GM23338 (cell line): ENCODE measurements at regions not wholly inside any gene's neighbourhood (a gene's known extent, or its start where the extent isn't known, plus 50 kb on each side); places are given as distances from the start of the nearest gene placed in this dataset.

Experiments used
- ATAC-seq: fragments of 200-7000 bp; cut with Tn5 transposase; 3 replicates; pipeline ENCODE4 v1.9.1; 2020
- DNase-seq: peaks from one replicate; pipeline ENCODE4 v3.0.0-alpha.2; 2015; ENCODE audit warnings: low spot score
- H2AFZ ChIP-seq: fragments of 200-600 bp; sonication (generic); 2 replicates; pipeline ENCODE4 v1.8.0; 2016; ENCODE audit warnings: antibody characterized with exemption, mild to moderate bottlenecking, moderate library complexity
- H3F3A ChIP-seq: fragments of 200-600 bp; sonication (generic); replicated peaks from 2 replicates; pipeline ENCODE4 v1.8.0; 2017; ENCODE audit warnings: antibody characterized with exemption, mixed run types, low read depth
- H3K27ac ChIP-seq: fragments of 200-600 bp; sonication (generic); 2 replicates; pipeline ENCODE4 v1.6.1; 2016; ENCODE audit warnings: low read depth
- H3K27me3 ChIP-seq: fragments of 200-600 bp; sonication (generic); 2 replicates; pipeline ENCODE4 v1.8.0; 2016; ENCODE audit warnings: mild to moderate bottlenecking, mixed run types, moderate library complexity; ENCODE audit not compliant: insufficient read depth
- H3K36me3 ChIP-seq: fragments of 200-600 bp; sonication (generic); 2 replicates; pipeline ENCODE4 v1.8.0; 2016; ENCODE audit warnings: mild to moderate bottlenecking; ENCODE audit not compliant: insufficient read depth
- H3K4me1 ChIP-seq: fragments of 200-600 bp; sonication (generic); 2 replicates; pipeline ENCODE4 v1.8.0; 2016; ENCODE audit warnings: mild to moderate bottlenecking, moderate library complexity; ENCODE audit not compliant: insufficient read depth
- H3K4me2 ChIP-seq: fragments of 200-600 bp; sonication (generic); 2 replicates; pipeline ENCODE4 v1.7.1; 2017; ENCODE audit warnings: mixed run types
- H3K4me3 ChIP-seq: fragments of 200-600 bp; sonication (generic); 2 replicates; pipeline ENCODE4 v1.6.1; 2016; ENCODE audit warnings: mixed run types
- H3K79me2 ChIP-seq: fragments of 200-600 bp; sonication (generic); replicated peaks from 2 replicates; pipeline ENCODE4 v1.8.0; 2017; ENCODE audit warnings: mild to moderate bottlenecking; ENCODE audit not compliant: insufficient read depth
- H3K9me2 ChIP-seq: fragments of 200-600 bp; sonication (generic); 2 replicates; pipeline ENCODE4 v1.8.0; 2017; ENCODE audit not compliant: insufficient read depth
- H4K20me1 ChIP-seq: fragments of 200-600 bp; sonication (generic); replicated peaks from 2 replicates; pipeline ENCODE4 v1.8.0; 2017; ENCODE audit warnings: mild to moderate bottlenecking; ENCODE audit not compliant: insufficient read depth
- H3K27ac Mint-ChIP-seq: 2 replicates; pipeline ENCODE4 v1.8.0; 2020; ENCODE audit warnings: inconsistent platforms, mild to moderate bottlenecking, moderate library complexity, mixed read lengths
- H3K27me3 Mint-ChIP-seq: 3 replicates; pipeline ENCODE4 v1.8.0; 2022; ENCODE audit warnings: low read depth, mild to moderate bottlenecking, moderate library complexity, mixed read lengths, inconsistent platforms; ENCODE audit not compliant: insufficient read depth, poor library complexity
- H3K36me3 Mint-ChIP-seq: 3 replicates; pipeline ENCODE4 v1.8.0; 2021; ENCODE audit warnings: low read depth, mild to moderate bottlenecking, inconsistent platforms, moderate library complexity, mixed read lengths
- H3K4me1 Mint-ChIP-seq: 3 replicates; pipeline ENCODE4 v1.8.0; 2020; ENCODE audit warnings: mild to moderate bottlenecking, inconsistent platforms, mixed read lengths
- H3K4me3 Mint-ChIP-seq: 3 replicates; pipeline ENCODE4 v1.8.0; 2021; ENCODE audit warnings: moderate library complexity, mild to moderate bottlenecking, inconsistent platforms, mixed read lengths
- H3K9me3 Mint-ChIP-seq: 3 replicates; pipeline ENCODE4 v1.8.0; 2020; ENCODE audit warnings: moderate library complexity, mild to moderate bottlenecking, inconsistent platforms, mixed read lengths
- CREB1 ChIP-seq: fragments of 250-450 bp; sonication (Bioruptor Pico); IDR thresholded peaks from 2 replicates; pipeline ENCODE4 v1.5.0; 2020; ENCODE audit warnings: low read depth, mild to moderate bottlenecking, moderate library complexity
- EZH2 ChIP-seq: fragments of 200-600 bp; sonication (generic); IDR thresholded peaks from one replicate; pipeline ENCODE4 v1.8.0; 2017; ENCODE audit warnings: antibody characterized with exemption, mild to moderate bottlenecking, low read depth; ENCODE audit not compliant: unreplicated experiment
- TF ChIP-seq, protein P1 (sequence below): IDR thresholded peaks from one replicate; pipeline ENCODE4 v1.6.1; 2018; ENCODE audit warnings: antibody characterized with exemption; ENCODE audit not compliant: unreplicated experiment
- TF ChIP-seq, protein P2 (sequence below): fragments of 250-450 bp; sonication (Bioruptor Pico); IDR thresholded peaks from 2 replicates; pipeline ENCODE4 v1.5.0; 2020; ENCODE audit warnings: mild to moderate bottlenecking, moderate library complexity

- no peak overlapping the region for H2AFZ ChIP-seq
- Mint-ChIP-seq H3K4me3 (no peak overlapping the region), H3K36me3 (no peaks in the 10 kb centered on the region), H3K27ac (no peak overlapping the region), H3K4me1 (peaks cover 4% of the 10 kb centered on the region), H3K27me3 (peaks cover 17% of the 10 kb centered on the region), H3K9me3 (peaks cover 7% of the 10 kb centered on the region; the same call in 2 of the 3 replicates)
- H3K4me3 ChIP-seq = no peak overlapping the region
- no peaks in the 10 kb centered on the region for H4K20me1 ChIP-seq
- H3K4me2 ChIP-seq = no peak overlapping the region
- no peaks in the 10 kb centered on the region for H3K79me2 ChIP-seq
- H3K27ac ChIP-seq = no peak overlapping the region
- ATAC-seq (no peak), DNase-seq (no peak)
- no peaks in the 10 kb centered on the region for H3K36me3 ChIP-seq
- no peaks in the 10 kb centered on the region for H3K9me2 ChIP-seq
- TF ChIP-seq, protein P1, sequence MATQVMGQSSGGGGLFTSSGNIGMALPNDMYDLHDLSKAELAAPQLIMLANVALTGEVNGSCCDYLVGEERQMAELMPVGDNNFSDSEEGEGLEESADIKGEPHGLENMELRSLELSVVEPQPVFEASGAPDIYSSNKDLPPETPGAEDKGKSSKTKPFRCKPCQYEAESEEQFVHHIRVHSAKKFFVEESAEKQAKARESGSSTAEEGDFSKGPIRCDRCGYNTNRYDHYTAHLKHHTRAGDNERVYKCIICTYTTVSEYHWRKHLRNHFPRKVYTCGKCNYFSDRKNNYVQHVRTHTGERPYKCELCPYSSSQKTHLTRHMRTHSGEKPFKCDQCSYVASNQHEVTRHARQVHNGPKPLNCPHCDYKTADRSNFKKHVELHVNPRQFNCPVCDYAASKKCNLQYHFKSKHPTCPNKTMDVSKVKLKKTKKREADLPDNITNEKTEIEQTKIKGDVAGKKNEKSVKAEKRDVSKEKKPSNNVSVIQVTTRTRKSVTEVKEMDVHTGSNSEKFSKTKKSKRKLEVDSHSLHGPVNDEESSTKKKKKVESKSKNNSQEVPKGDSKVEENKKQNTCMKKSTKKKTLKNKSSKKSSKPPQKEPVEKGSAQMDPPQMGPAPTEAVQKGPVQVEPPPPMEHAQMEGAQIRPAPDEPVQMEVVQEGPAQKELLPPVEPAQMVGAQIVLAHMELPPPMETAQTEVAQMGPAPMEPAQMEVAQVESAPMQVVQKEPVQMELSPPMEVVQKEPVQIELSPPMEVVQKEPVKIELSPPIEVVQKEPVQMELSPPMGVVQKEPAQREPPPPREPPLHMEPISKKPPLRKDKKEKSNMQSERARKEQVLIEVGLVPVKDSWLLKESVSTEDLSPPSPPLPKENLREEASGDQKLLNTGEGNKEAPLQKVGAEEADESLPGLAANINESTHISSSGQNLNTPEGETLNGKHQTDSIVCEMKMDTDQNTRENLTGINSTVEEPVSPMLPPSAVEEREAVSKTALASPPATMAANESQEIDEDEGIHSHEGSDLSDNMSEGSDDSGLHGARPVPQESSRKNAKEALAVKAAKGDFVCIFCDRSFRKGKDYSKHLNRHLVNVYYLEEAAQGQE = no peak
- TF ChIP-seq, protein P2, sequence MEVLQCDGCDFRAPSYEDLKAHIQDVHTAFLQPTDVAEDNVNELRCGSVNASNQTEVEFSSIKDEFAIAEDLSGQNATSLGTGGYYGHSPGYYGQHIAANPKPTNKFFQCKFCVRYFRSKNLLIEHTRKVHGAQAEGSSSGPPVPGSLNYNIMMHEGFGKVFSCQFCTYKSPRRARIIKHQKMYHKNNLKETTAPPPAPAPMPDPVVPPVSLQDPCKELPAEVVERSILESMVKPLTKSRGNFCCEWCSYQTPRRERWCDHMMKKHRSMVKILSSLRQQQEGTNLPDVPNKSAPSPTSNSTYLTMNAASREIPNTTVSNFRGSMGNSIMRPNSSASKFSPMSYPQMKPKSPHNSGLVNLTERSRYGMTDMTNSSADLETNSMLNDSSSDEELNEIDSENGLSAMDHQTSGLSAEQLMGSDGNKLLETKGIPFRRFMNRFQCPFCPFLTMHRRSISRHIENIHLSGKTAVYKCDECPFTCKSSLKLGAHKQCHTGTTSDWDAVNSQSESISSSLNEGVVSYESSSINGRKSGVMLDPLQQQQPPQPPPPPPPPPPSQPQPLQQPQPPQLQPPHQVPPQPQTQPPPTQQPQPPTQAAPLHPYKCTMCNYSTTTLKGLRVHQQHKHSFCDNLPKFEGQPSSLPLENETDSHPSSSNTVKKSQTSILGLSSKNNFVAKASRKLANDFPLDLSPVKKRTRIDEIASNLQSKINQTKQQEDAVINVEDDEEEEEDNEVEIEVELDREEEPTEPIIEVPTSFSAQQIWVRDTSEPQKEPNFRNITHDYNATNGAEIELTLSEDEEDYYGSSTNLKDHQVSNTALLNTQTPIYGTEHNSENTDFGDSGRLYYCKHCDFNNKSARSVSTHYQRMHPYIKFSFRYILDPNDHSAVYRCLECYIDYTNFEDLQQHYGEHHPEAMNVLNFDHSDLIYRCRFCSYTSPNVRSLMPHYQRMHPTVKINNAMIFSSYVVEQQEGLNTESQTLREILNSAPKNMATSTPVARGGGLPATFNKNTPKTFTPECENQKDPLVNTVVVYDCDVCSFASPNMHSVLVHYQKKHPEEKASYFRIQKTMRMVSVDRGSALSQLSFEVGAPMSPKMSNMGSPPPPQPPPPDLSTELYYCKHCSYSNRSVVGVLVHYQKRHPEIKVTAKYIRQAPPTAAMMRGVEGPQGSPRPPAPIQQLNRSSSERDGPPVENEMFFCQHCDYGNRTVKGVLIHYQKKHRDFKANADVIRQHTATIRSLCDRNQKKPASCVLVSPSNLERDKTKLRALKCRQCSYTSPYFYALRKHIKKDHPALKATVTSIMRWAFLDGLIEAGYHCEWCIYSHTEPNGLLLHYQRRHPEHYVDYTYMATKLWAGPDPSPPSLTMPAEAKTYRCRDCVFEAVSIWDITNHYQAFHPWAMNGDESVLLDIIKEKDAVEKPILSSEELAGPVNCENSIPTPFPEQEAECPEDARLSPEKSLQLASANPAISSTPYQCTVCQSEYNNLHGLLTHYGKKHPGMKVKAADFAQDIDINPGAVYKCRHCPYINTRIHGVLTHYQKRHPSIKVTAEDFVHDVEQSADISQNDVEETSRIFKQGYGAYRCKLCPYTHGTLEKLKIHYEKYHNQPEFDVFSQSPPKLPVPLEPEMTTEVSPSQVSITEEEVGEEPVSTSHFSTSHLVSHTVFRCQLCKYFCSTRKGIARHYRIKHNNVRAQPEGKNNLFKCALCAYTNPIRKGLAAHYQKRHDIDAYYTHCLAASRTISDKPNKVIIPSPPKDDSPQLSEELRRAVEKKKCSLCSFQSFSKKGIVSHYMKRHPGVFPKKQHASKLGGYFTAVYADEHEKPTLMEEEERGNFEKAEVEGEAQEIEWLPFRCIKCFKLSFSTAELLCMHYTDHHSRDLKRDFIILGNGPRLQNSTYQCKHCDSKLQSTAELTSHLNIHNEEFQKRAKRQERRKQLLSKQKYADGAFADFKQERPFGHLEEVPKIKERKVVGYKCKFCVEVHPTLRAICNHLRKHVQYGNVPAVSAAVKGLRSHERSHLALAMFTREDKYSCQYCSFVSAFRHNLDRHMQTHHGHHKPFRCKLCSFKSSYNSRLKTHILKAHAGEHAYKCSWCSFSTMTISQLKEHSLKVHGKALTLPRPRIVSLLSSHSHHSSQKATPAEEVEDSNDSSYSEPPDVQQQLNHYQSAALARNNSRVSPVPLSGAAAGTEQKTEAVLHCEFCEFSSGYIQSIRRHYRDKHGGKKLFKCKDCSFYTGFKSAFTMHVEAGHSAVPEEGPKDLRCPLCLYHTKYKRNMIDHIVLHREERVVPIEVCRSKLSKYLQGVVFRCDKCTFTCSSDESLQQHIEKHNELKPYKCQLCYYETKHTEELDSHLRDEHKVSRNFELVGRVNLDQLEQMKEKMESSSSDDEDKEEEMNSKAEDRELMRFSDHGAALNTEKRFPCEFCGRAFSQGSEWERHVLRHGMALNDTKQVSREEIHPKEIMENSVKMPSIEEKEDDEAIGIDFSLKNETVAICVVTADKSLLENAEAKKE (CRISPR knock-in tag) = no peak
- TF ChIP-seq EZH2 = no peak
- TF ChIP-seq CREB1 (CRISPR knock-in tag) = no peak
- no peaks in the 10 kb centered on the region for H3F3A ChIP-seq
- no peaks in the 10 kb centered on the region for H3K27me3 ChIP-seq
- H3K4me1 ChIP-seq = no peaks in the 10 kb centered on the region
Measured at GRCh38 chr5:174173766-174174165, 128.3 kb downstream of the NSG2 start.
